Heart left ventricle (tissue), 16 donors: ENCODE measurements at regions not wholly inside any gene's neighbourhood (a gene's known extent, or its start where the extent isn't known, plus 50 kb on each side); places are given as distances from the start of the nearest gene placed in this dataset.

Experiments
- ATAC-seq, 4 donors: fragments of 200-7000 bp; cut with Tn5 transposase; one replicate each; pipeline ENCODE4 v1.9.1; 2020 to 2022; ENCODE audit warnings: moderate library complexity in 4 of 4, mild to moderate bottlenecking in 3 of 4, moderate number of reproducible peaks in 1 of 4
- DNase-seq, 5 donors: peaks; one replicate each; pipeline ENCODE4 v3.0.0-alpha.2; 2020
- H3K27ac ChIP-seq, 12 donors: fragments of 200-600 bp; sonication (generic) in 4 of 12; one replicate each; pipeline versions ENCODE4 v1.5.0 to v1.8.0; 2016 to 2022; ENCODE audit warnings: mild to moderate bottlenecking in 2 of 12
- H3K27me3 ChIP-seq, 9 donors: fragments of 200-600 bp; sonication (generic) in 2 of 9; one replicate each; pipeline versions ENCODE4 v1.5.1 to v1.8.0; 2016 to 2022; ENCODE audit warnings: mild to moderate bottlenecking in 3 of 9
- H3K36me3 ChIP-seq, 9 donors: fragments of 200-600 bp; sonication (generic) in 2 of 9; one replicate each; pipeline versions ENCODE4 v1.5.0 to v1.8.0; 2018 to 2022; ENCODE audit warnings: mild to moderate bottlenecking in 2 of 9
- H3K4me1 ChIP-seq, 12 donors: fragments of 200-600 bp; sonication (generic) in 4 of 12; one replicate each; pipeline versions ENCODE4 v1.5.0 to v1.8.0; 2016 to 2022; ENCODE audit warnings: mild to moderate bottlenecking in 3 of 12
- H3K4me3 ChIP-seq, 12 donors: fragments of 200-600 bp; sonication (generic) in 4 of 12; one replicate each; pipeline versions ENCODE4 v1.5.0 to v1.8.0; 2017 to 2022; ENCODE audit warnings: mild to moderate bottlenecking in 9 of 12, moderate library complexity in 4 of 12
- H3K9me3 ChIP-seq, 12 donors: fragments of 200-600 bp; sonication (generic) in 4 of 12; one replicate each; pipeline versions ENCODE4 v1.5.0 to v1.8.0; 2016 to 2022; ENCODE audit warnings: mild to moderate bottlenecking in 1 of 12
- POLR2A ChIP-seq, 2 donors: fragments of 450-650 bp; IDR thresholded peaks; one replicate each; pipeline ENCODE4 v1.6.1; 2017; ENCODE audit warnings: antibody characterized with exemption in 2 of 2, mild to moderate bottlenecking in 2 of 2, moderate library complexity in 2 of 2
- WGBS, 4 donors: extraction: QIAGEN DNeasy Blood & Tissue Kit in 2 of 4; methylation state at CpG; one replicate each; pipeline versions ENCODE4 v1.1.5 to v1.1.7; 2013 to 2018; 5-methylcytosine and 5-hydroxymethylcytosine counted together
- intact Hi-C, 10 donors: fragments of 100-400 bp; cut with DNase I; formaldehyde crosslinking; loops; one replicate each; pipeline versions ENCODE4 v1.11.1 to v1.14.2; 2022
- TF ChIP-seq, protein P1 (sequence below), 12 donors: fragments of 200-600 bp; sonication (generic) in 4 of 12; IDR thresholded peaks; one replicate each; pipeline versions ENCODE4 v1.5.0 to v1.8.0; 2018 to 2022; ENCODE audit warnings: antibody characterized with exemption in 12 of 12, mild to moderate bottlenecking in 5 of 12
- donor health status: ischemic (EF 13 %, LVEDD 7.1; RV severe dilation, severe dysfunction).
- donor health status: healthy with polysubstance abuse.
- donor health status: DM: no; HTN: yes; CAD: no.
- donor health status: DM: no; HTN: no; CAD: no.
- donor health status: ischemic (EF 25% LVEDD 6.9; RV normal size, moderate dysfunction).
- donor health status: ischemic (EF 25% LVEDD 5.7; RV mildly dilated, moderate dysfunction).
- donor health status: healthy.
- donor health status: DM: yes; HTN: yes; CAD: no.
- donor health status: ischemic (EF 35%, LVEDD 5.7; RV mildly dilated, moderate dysfunction).
- donor health status: nonischemic (EF 11% LVEDD 7.7; RV severe dilation, severe dysfunction).
- donor health status: DM: yes; HTN: yes; CAD: no.
- donor health status: PGD.
- donor health status: ischemic (EF 29% LVEDD 5.4; RV normal size, mild dysfunction).
- donor health status: nonischemic (EF 23%, LVEDD 6.1; RV moderate dilation, normal function).

DNA sequence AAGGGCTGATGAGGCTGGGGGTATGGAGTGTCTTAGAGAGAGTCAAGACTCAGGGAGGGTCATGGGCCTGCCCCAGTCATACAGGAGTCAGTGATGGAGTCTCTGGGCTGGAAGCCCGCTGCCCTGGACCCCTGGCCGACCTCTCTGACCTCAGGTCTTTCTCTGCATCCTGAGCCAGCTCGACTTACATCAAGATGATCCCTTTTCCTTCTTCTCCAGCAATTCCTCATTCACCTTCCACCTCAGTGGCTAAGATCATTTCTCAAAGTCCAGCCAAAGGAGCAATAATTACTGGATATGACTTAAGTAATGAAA lies 308.6 kb downstream of the MATN1 start:
- TF ChIP-seq, protein P1, sequence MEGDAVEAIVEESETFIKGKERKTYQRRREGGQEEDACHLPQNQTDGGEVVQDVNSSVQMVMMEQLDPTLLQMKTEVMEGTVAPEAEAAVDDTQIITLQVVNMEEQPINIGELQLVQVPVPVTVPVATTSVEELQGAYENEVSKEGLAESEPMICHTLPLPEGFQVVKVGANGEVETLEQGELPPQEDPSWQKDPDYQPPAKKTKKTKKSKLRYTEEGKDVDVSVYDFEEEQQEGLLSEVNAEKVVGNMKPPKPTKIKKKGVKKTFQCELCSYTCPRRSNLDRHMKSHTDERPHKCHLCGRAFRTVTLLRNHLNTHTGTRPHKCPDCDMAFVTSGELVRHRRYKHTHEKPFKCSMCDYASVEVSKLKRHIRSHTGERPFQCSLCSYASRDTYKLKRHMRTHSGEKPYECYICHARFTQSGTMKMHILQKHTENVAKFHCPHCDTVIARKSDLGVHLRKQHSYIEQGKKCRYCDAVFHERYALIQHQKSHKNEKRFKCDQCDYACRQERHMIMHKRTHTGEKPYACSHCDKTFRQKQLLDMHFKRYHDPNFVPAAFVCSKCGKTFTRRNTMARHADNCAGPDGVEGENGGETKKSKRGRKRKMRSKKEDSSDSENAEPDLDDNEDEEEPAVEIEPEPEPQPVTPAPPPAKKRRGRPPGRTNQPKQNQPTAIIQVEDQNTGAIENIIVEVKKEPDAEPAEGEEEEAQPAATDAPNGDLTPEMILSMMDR (IDR thresholded peaks at IDR 0.05), result no peak
- no peak for TF ChIP-seq POLR2A (IDR thresholded peaks at IDR 0.05)
- 52 to 89% (median 58%) methylated on average over 3 of the region's 3 CpGs for WGBS, 4 donors
- peaks cover 0 to 31% (median 5%) of the 10 kb centered on the region in 9 donors for H3K27me3 ChIP-seq
- no peaks in the 10 kb centered on the region for H3K4me1 ChIP-seq
- H3K9me3 ChIP-seq, result no peaks in the 10 kb centered on the region
- no peak overlapping the region for H3K27ac ChIP-seq
- no peak for ATAC-seq
- H3K36me3 ChIP-seq, result no peaks in the 10 kb centered on the region
- H3K4me3 ChIP-seq, result no peak overlapping the region
- intact Hi-C loops, result loop anchor here in 1 of 10 donors (10.0 kb wide), 1 partner anchor 160 kb away; no protein-coding TSS in a partner anchor
- peak in 1 of 5 donors; percentile 3 for DNase-seq

GRCh38 chr1:30414086-30414850 lies 309.1 kb downstream of the MATN1 start:
- TF ChIP-seq POLR2A (IDR thresholded peaks at IDR 0.05), result no peak
- TF ChIP-seq, protein P1 (IDR thresholded peaks at IDR 0.05), result no peak
- peaks cover 0 to 36% (median 5%) of the 10 kb centered on the region in 9 donors for H3K27me3 ChIP-seq

GRCh38 chr1:30413606-30414005 lies 309.8 kb downstream of the MATN1 start:
- Histone ChIP-seq H3K4me1 (no peaks in the 10 kb centered on the region), H3K36me3 (no peaks in the 10 kb centered on the region), H3K27ac (no peak overlapping the region), H3K27me3 (peaks cover 0 to 42% (median 5%) of the 10 kb centered on the region in 9 donors), H3K4me3 (no peak overlapping the region), H3K9me3 (no peaks in the 10 kb centered on the region)
- DNase-seq (peak in 1 of 5 donors; percentile 9), ATAC-seq (no peak)
- intact Hi-C loops, result loop anchor here in 1 of 10 donors (10.0 kb wide), 1 partner anchor 161 kb away; no protein-coding TSS in a partner anchor
- WGBS, 4 donors, result 73 to 85% (median 77%) methylated on average over 8 to 12 of the region's 12 CpGs
- TF ChIP-seq POLR2A (IDR thresholded peaks at IDR 0.05), result no peak
- TF ChIP-seq, protein P1 (IDR thresholded peaks at IDR 0.05), result no peak

More at GRCh38 chr1:30414086-30414850, 309.1 kb downstream of the MATN1 start:
- ATAC-seq (no peak), DNase-seq (peak in 1 of 5 donors; percentile 5)
- WGBS, 4 donors, result 49 to 58% (median 55%) methylated on average over 13 to 14 of the region's 14 CpGs
- H3K27ac ChIP-seq, result no peak overlapping the region
- H3K36me3 ChIP-seq, result no peaks in the 10 kb centered on the region
- H3K4me1 ChIP-seq, result no peaks in the 10 kb centered on the region
- intact Hi-C loops, result loop anchor here in 1 of 10 donors (10.0 kb wide), 1 partner anchor 161 kb away; no protein-coding TSS in a partner anchor
- H3K9me3 ChIP-seq, result no peaks in the 10 kb centered on the region
- no peak overlapping the region for H3K4me3 ChIP-seq

GRCh38 chr1:30413111-30413440 lies 310.3 kb downstream of the MATN1 start:
- no peaks in the 10 kb centered on the region for H3K9me3 ChIP-seq
- no peak overlapping the region for H3K4me3 ChIP-seq
- no peak for TF ChIP-seq POLR2A (IDR thresholded peaks at IDR 0.05)
- TF ChIP-seq, protein P1 (IDR thresholded peaks at IDR 0.05), result no peak
- intact Hi-C loops, result loop anchor here in 1 of 10 donors (10.0 kb wide), 1 partner anchor 162 kb away; no protein-coding TSS in a partner anchor
- ATAC-seq, result no peak
- 42 to 57% (median 56%) methylated on average over 8 of the region's 8 CpGs for WGBS, 4 donors
- H3K36me3 ChIP-seq, result no peaks in the 10 kb centered on the region
- no peaks in the 10 kb centered on the region for H3K4me1 ChIP-seq
- H3K27ac ChIP-seq, result no peak overlapping the region
- peak in 1 of 5 donors; percentile 3 for DNase-seq
- peaks cover 0 to 42% (median 5%) of the 10 kb centered on the region in 9 donors for H3K27me3 ChIP-seq
